Fibroblast of skin of abdomen (primary cell): ENCODE measurements at regions not wholly inside any gene's neighbourhood (a gene's known extent, or its start where the extent isn't known, plus 50 kb on each side); places are given as distances from the start of the nearest gene placed in this dataset.
"Not testable (repeated sequence)": the region's sequence is repeated elsewhere in the genome, so short reads cannot be mapped to it uniquely, and the experiment has no call there.

Experiments
- DNase-seq: peaks from one replicate; pipeline ENCODE4 v3.0.0-alpha.2; 2013

GRCh38 chr2:78154586-78154985 lies 632.4 kb upstream of the LRRTM4 start:
- DNase-seq, result no peak

DNA sequence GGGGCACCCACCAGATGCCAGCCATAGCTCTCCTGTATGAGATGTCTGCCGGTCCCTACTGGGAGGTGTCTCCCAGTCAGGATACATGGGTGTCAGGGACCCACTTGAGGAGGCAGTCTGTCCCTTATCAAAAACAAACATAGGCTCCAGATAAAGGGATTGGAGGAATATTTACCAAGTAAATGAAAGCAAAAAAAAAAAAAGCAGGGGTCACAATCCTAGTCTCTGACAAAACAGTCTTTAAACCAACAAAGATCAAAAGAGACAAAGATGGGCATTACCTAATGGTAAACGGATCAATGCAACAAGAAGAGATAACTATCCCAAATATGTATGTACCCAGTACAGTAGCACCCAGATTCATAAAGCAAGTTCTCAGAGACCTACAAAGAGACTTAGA lies 640.0 kb upstream of the LRRTM4 start:
- no peak for DNase-seq

- DNase-seq, result not testable (repeated sequence)
Measured at GRCh38 chr2:78172157-78172556, 650.0 kb upstream of the LRRTM4 start.

- DNase-seq, result no peak
Measured at GRCh38 chr2:78175645-78176044, 653.5 kb upstream of the LRRTM4 start.

- no peak for DNase-seq
Measured at GRCh38 chr2:78201064-78201575, 678.9 kb upstream of the LRRTM4 start.

GRCh38 chr2:78202366-78202765 lies 680.2 kb upstream of the LRRTM4 start:
- DNase-seq, result no peak

DNA sequence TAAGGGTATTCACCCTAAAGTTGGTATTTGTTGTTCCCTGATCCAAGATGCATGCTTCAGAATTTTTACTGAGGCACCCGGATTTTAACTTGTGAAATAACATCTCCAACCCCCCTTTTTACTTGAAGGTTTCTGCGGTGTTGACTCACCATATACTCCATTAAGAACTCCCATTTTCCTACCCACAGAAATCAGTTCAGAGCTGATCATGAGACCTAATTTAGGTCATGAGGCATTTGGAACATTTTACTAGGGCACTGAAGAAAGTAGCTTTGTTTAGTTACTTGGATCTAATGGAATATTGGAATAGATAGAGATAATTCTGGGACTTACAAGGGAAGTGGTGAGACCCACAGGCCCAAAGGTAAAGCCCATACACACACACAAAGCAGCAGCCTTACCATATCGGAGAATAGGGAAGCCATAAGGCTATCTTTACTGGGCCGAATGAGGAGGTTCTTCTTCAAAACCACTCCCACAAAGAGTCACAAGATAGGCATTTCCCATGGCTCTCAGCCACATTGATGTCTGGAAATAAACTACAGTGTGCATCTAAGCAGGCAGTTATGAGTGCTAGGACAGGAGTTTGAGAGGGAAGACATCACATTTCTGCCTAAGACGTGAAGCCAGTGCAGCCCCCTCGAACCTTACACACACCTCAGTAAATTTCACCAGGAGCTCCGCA lies 681.0 kb upstream of the LRRTM4 start:
- no peak for DNase-seq

DNA sequence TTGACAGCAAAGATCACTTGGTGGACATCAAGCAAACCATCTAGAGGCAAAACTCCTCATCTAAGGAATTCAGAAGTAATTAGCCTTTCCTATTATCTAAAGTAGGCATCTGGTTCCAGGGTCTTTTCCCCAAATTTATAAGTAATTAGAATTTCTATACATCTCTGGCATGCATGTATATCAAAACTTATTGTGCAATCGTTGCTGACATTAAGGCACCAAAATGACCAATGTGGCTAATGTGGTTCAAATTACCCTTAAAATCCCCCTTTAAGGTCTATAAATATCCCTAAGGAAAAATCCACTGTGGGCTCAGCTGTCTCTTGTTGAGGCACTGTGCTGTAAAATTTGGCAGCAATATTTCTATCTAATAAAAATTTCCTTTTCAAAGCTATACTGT lies 695.9 kb upstream of the LRRTM4 start:
- DNase-seq, result no peak

DNA sequence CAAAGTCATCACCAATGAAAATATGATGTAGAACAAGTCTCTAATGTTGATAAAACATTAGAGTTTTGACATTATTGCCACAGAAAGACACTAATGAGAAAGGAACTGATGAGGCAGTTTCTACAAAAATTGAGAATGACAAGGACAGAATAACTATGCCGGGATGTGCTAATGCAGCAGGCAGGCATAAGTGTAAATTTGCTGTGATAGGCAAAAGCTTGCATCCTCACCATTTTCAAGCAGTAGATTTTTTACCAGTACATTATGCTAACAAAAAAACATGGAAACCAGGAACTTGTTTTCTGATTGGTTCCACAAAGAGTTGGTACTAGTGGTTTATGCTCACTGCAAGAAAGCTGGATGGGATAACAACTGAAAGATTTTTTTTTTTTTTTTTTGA lies 715.5 kb upstream of the LRRTM4 start:
- no peak for DNase-seq

DNA sequence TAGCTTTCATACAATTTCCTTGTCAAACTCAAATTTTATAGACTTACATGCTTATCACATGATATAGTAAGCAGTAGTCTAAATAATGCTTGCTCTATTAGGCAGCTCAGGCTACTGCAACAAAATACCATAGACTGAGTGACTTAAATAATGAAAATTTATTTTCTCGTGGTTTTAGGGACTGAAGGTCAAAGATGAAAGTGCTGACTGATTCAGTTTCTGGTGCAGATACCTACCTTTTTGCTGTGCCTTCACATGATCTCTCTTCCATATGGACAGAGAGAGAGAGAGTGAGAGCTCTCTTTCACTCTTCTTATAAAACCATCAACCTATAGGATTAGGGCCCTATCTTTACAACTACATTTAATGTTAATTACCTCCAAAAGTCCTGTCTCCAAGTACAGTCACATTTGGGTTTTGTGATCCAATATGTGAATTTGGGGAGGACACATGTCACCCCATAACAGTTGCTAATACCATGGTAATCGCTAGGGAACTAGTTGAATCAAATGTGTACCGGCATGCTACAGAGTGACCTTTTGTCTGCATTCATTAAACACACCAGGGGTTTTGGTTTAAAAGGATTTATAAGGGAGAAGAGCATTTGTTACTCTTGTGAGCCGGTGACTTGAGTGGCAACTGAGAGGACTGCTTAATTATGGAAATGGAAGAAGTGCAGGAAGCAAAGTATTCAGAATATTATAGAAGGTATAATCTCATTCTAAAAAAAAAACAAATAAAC lies 723.4 kb upstream of the LRRTM4 start:
- DNase-seq, result no peak

DNA sequence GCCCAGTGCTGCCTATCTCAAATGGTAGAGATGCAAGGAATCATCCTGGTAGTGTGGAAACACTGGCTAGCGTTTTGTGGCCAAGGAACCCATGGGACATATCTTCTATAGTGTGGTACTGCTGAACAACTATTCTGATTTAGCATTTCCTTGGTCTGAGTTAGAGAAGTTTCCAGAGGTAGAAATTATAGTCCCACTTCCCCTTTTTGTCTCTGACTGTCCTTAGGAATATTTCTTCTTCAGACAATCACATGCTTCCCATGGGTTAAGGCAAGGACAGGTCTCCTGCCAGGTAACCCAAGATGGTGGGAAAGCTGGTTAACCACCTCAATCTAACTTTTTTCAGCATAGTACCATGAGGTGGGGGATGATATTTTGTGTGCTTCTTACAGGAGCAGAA lies 729.5 kb upstream of the LRRTM4 start:
- DNase-seq, result no peak

GRCh38 chr2:78260861-78261260 lies 738.7 kb upstream of the LRRTM4 start:
- no peak for DNase-seq

DNA sequence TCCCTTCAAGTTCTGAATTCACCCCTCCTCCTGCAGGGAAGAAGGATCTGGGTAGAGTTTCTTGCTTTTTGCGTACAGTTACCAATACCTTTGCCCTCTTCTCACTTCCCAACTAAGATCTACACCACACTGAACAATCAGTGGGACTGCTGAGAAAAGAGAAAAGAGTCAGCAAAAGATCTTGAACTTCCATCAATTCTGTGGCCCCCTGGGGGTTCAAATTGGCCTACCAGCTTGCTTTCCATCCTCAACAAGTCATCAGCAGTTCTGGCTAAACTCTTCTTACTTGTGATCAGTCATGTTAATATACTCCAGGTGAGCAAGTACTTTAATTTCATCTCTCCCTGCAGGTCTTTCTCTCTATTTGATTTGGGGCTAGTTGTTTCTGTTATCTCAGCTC lies 739.3 kb upstream of the LRRTM4 start:
- no peak for DNase-seq

GRCh38 chr2:78262089-78262488 lies 739.9 kb upstream of the LRRTM4 start:
- not testable (repeated sequence) for DNase-seq

GRCh38 chr2:78262713-78263375 lies 740.7 kb upstream of the LRRTM4 start:
- DNase-seq, result no peak

DNA sequence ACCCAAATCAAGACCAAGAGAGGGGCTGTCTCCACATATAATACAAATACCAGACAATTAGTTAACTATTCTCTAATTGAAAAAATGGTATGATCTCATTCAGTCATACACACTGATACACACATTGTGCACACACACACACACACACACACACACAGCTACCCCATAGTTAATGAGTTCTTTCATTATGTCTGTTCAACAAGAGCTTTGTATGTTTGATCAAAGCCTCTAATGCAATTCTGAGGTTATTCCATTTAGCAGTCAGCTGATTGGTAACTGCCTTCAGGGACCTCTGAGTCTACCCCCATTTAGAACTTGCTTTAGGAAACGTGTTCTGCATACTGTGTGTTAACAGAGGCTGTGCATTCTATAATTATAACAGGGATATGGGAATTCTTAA lies 741.4 kb upstream of the LRRTM4 start:
- no peak for DNase-seq

GRCh38 chr2:78264130-78264529 lies 742.0 kb upstream of the LRRTM4 start:
- DNase-seq, result no peak

- DNase-seq, result no peak
Measured at GRCh38 chr2:78281164-78281563, 744.3 kb upstream of the REG3G start.

DNA sequence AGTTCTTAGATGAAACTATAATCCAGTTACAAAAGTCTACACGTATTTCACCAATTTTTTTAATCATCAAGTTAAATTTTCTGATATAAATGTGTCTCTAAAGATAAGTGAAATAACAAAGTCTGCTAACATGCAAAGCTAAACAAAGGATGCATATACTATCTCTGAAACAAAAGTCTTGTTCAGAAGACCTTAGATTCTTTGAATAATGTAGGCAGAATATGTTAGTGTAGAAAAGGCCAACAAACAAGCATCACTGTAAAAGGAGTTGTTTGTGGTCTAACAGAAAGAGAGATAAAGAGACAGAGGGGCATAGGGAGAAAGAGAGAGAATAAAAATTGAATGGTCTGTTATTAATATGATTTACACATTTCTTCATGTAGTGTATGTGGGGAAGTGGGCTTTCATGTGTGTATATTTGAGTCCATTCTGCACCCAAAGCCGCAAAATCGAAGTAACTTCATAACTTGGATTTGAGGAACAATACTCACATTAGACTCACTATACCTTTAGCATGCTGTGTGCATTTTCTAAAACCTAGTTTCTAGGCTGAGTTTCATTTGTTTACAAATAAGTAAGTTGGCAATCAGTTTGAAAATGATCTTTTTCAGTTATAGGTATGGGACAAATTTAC lies 734.8 kb upstream of the REG3G start:
- no peak for DNase-seq

- DNase-seq, result no peak
Measured at GRCh38 chr2:78293768-78294167, 731.7 kb upstream of the REG3G start.

DNA sequence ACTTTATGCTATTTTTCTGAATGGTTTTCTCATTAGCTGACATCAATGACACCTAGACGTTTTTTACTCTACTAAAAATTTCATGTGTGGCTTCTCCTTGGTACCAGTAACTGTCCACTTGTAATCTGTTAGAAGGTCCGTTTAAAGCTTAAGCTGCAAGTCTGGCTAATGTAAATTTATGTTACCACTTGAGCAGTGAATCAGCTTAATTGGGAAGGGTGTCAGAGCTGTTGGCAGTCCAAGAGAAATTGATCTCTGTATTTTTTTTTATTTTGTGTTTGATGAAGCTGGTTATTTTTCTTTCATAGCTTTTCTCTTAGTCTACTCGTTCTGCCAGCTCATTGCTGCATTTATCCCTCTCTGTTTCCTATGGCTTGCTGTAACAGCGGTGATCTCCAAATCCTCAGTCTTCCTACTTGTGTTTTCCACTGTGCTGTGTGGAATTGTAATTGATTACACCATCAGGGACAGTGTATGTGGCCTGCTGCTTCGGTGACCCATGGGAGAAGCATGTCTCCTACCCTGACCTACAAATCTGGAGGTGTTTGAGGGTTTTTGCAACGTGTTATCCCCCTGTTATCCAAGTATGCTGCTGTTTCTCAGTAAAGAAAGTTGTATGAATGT lies 724.2 kb upstream of the REG3G start:
- no peak for DNase-seq

- no peak for DNase-seq
Measured at GRCh38 chr2:78304678-78305077, 720.8 kb upstream of the REG3G start.

DNA sequence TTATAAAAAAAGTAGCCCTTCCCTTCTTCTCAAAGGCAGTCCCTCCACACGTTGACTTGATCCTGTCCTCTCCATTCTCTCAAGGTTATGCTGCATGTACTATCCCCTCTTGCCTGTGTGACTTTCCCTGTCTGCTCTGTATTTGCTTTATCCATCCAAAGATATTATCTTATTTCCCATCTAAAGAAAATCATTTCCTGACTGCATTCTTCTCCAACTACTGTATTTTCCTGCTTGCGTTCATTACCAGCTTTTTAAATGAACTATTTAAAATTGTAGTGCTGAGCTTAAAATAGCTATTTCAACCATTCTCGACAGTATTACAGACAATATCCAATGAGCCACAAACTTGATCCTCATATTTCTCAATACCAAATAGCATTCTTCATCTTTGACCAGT lies 716.0 kb upstream of the REG3G start:
- no peak for DNase-seq
